Fibroblast of lung (primary cell): ENCODE measurements at regions not wholly inside any gene's neighbourhood (a gene's known extent, or its start where the extent isn't known, plus 50 kb on each side); places are given as distances from the start of the nearest gene placed in this dataset.

Experiments
- EZH2 ChIP-seq: IDR thresholded peaks from 2 replicates; pipeline ENCODE4 v1.5.1; 2012; ENCODE audit warnings: low read length, control low read depth, mild to moderate bottlenecking; ENCODE audit errors: missing control alignments
- TF ChIP-seq, protein P1 (sequence below), 2 donors: IDR thresholded peaks in 1 of 2; conservative IDR thresholded peaks in 1 of 2; 1 replicate in 1 of 2; 2 replicates in 1 of 2; pipeline ENCODE4 v1.5.1; 2011 to 2012; ENCODE audit warnings: low read length in 2 of 2, control low read depth in 1 of 2, inconsistent platforms in 1 of 2, low read depth in 1 of 2, mild to moderate bottlenecking in 1 of 2

DNA sequence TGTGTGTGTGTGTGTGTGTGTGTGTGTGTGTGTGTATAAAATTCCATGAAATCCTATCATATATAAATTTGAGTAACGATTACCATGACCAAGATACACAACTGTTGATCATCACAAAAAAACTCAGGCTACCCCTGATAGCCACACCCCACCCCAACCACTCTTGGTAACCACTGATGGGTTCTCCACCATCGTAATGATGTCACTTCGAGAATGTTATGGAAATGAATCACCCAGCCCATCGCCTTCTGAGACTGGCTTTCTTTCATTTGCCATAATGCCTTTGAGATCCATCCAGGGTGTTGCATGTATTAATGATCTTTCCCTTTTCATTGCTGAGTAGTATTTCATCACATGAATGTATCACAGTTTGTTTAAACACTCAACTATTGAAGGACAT is 496.0 kb downstream of the MIAT start:
- TF ChIP-seq, protein P1, sequence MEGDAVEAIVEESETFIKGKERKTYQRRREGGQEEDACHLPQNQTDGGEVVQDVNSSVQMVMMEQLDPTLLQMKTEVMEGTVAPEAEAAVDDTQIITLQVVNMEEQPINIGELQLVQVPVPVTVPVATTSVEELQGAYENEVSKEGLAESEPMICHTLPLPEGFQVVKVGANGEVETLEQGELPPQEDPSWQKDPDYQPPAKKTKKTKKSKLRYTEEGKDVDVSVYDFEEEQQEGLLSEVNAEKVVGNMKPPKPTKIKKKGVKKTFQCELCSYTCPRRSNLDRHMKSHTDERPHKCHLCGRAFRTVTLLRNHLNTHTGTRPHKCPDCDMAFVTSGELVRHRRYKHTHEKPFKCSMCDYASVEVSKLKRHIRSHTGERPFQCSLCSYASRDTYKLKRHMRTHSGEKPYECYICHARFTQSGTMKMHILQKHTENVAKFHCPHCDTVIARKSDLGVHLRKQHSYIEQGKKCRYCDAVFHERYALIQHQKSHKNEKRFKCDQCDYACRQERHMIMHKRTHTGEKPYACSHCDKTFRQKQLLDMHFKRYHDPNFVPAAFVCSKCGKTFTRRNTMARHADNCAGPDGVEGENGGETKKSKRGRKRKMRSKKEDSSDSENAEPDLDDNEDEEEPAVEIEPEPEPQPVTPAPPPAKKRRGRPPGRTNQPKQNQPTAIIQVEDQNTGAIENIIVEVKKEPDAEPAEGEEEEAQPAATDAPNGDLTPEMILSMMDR (conservative IDR thresholded peaks at IDR 0.05 in 1 of 2, IDR thresholded peaks at IDR 0.05 in 1 of 2; ENCODE audit: low read depth in 1 of 2, low read length in 2 of 2): no peak
- no peak for TF ChIP-seq EZH2
